ENCODE measurements at regions not wholly inside any gene's neighbourhood (a gene's known extent, or its start where the extent isn't known, plus 50 kb on each side); places are given as distances from the start of the nearest gene placed in this dataset.

DNA sequence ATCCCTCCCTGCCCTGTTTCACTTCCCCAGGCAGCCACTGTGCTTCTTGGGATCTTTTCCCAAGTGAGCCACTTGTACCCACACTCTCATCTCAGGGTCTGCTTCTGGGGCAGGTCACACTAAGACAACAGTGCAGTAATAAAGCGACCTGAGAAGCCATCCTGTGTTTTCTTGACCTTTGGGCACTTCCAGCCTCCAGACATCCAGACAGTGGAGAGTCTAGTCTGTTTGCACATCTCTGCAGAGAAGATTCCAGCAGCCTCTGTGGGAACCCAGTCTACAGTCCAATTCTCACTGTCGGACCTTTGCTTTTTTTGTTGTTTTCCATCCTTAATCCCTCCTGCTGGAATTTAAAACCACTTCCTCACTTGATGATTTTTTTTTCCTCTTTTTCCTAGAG, 50.3 kb upstream of the ATP6AP2 start:
- Histone ChIP-seq H3K36me3 (replicated peaks in 1 of 2; ENCODE audit: control insufficient read depth in 1 of 2, insufficient read depth in 2 of 2, low read length in 1 of 2) (no peaks in the 10 kb centered on the region), H3F3A (replicated peaks; ENCODE audit: insufficient read depth) (no peaks in the 10 kb centered on the region), H3K4me1 (ENCODE audit: control insufficient read depth in 1 of 2, insufficient read depth in 2 of 2, low read depth in 1 of 2, low read length in 1 of 2) (no peaks in the 10 kb centered on the region; a peak in 1 of 4 replicates), H3K27me3 (ENCODE audit: insufficient read depth) (peaks cover 38% of the 10 kb centered on the region; the same call in 1 of the 2 replicates), H3K27ac (ENCODE audit: low read depth in 2 of 2, low read length in 1 of 2) (no peak overlapping the region), H3K9me3 (no peaks in the 10 kb centered on the region), H3K4me2 (no peak overlapping the region), H3K4me3 (ENCODE audit: low read depth in 2 of 2, low read length in 1 of 2) (no peak overlapping the region), H3K9me2 (no peaks in the 10 kb centered on the region), H4K20me1 (ENCODE audit: insufficient read depth) (no peaks in the 10 kb centered on the region), H3K9ac (no peak overlapping the region), H2AFZ (ENCODE audit: low read depth) (no peak overlapping the region), H3K79me2 (ENCODE audit: insufficient read depth) (no peaks in the 10 kb centered on the region)
- TF ChIP-seq FOSL2 (IDR thresholded peaks at IDR 0.05; ENCODE audit: borderline replicate concordance, low read depth) (no peak), RCOR1 (IDR thresholded peaks at IDR 0.05; ENCODE audit: low read length) (no peak), RFX5 (IDR thresholded peaks at IDR 0.05; ENCODE audit: low read length) (no peak), RXRA (IDR thresholded peaks at IDR 0.05; ENCODE audit: borderline replicate concordance, low read depth) (no peak), EZH2phosphoT487 (IDR thresholded peaks at IDR 0.05; ENCODE audit: borderline replicate concordance, low read depth) (no peak)
- 24% methylated on average over 2 of the region's 2 CpGs for WGBS (ENCODE audit: low lambda C conversion rate)
- ChIA-PET POLR2A (no interaction called here), CTCF (interaction anchor here (0.9 to 1.4 kb wide), 2 partner anchors 9 to 14 kb away, joined by 4 to 5 read pairs; no protein-coding TSS in a partner anchor)
- no peak for DNase-seq

- CTCF ChIA-PET = interaction anchor here (1.1 to 1.5 kb wide), 2 partner anchors 12 to 15 kb away, joined by 3 to 5 read pairs; no protein-coding TSS in a partner anchor
These were observed 53.2 kb upstream of the ATP6AP2 start for GRCh38 chrX:40527543-40527942.

More at GRCh38 chrX:40527543-40527942, 53.2 kb upstream of the ATP6AP2 start:
- POLR2A ChIA-PET = no interaction called here
- Histone ChIP-seq H4K20me1 (ENCODE audit: insufficient read depth) (no peaks in the 10 kb centered on the region), H3K4me1 (ENCODE audit: control insufficient read depth in 1 of 2, insufficient read depth in 2 of 2, low read depth in 1 of 2, low read length in 1 of 2) (no peaks in the 10 kb centered on the region; a peak in 1 of 4 replicates), H3K36me3 (replicated peaks in 1 of 2; ENCODE audit: control insufficient read depth in 1 of 2, insufficient read depth in 2 of 2, low read length in 1 of 2) (no peaks in the 10 kb centered on the region), H3K9ac (no peak overlapping the region), H3K9me2 (no peaks in the 10 kb centered on the region), H3K27me3 (ENCODE audit: insufficient read depth) (peaks cover 24% of the 10 kb centered on the region; the same call in 1 of the 2 replicates), H3K27ac (ENCODE audit: low read depth in 2 of 2, low read length in 1 of 2) (no peak overlapping the region), H3K79me2 (ENCODE audit: insufficient read depth) (no peaks in the 10 kb centered on the region), H3K9me3 (no peaks in the 10 kb centered on the region), H3K4me3 (ENCODE audit: low read depth in 2 of 2, low read length in 1 of 2) (no peak overlapping the region), H3F3A (replicated peaks; ENCODE audit: insufficient read depth) (no peaks in the 10 kb centered on the region), H2AFZ (ENCODE audit: low read depth) (no peak overlapping the region), H3K4me2 (no peak overlapping the region)
- DNase-seq = no peak
- 42% methylated on average over 3 of the region's 3 CpGs for WGBS (ENCODE audit: low lambda C conversion rate)
- TF ChIP-seq MXI1 (IDR thresholded peaks at IDR 0.05; ENCODE audit: low read depth, low read length) (no peak), USF1 (IDR thresholded peaks at IDR 0.05; ENCODE audit: borderline replicate concordance, low read depth) (no peak), SIN3A (IDR thresholded peaks at IDR 0.05; ENCODE audit: borderline replicate concordance, low read depth, low read length) (no peak), REST (IDR thresholded peaks at IDR 0.05; ENCODE audit: low read depth, low read length) (no peak), ZBTB33 (IDR thresholded peaks at IDR 0.05; ENCODE audit: borderline replicate concordance, low read depth) (no peak), USF2 (IDR thresholded peaks at IDR 0.05; ENCODE audit: borderline replicate concordance, low read depth, low read length) (no peak), TEAD4 (IDR thresholded peaks at IDR 0.05; ENCODE audit: borderline replicate concordance, insufficient read depth) (no peak), RCOR1 (IDR thresholded peaks at IDR 0.05; ENCODE audit: low read length) (no peak), ELF1 (IDR thresholded peaks at IDR 0.05) (no peak), GATA2 (CRISPR knock-in tag; IDR thresholded peaks at IDR 0.05) (no peak), GABPA (IDR thresholded peaks at IDR 0.05; ENCODE audit: low read depth) (no peak), NFIC (IDR thresholded peaks at IDR 0.05; ENCODE audit: borderline replicate concordance) (no peak)
- TF ChIP-seq, protein P1, sequence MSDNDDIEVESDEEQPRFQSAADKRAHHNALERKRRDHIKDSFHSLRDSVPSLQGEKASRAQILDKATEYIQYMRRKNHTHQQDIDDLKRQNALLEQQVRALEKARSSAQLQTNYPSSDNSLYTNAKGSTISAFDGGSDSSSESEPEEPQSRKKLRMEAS (IDR thresholded peaks at IDR 0.05; ENCODE audit: low read depth) = no peak

All from SK-N-SH (cell line).